HG02981 (cell line): ENCODE measurements at regions not wholly inside any gene's neighbourhood (a gene's known extent, or its start where the extent isn't known, plus 50 kb on each side); places are given as distances from the start of the nearest gene placed in this dataset.
A peak's percentile ranks its signal among the peaks of the same experiment; 100 is the strongest.
"Not testable (repeated sequence)": the region's sequence is repeated elsewhere in the genome, so short reads cannot be mapped to it uniquely, and the experiment has no call there.

Experiments
- ATAC-seq: cut with Tn5 transposase; IDR thresholded peaks from one replicate; pipeline ENCODE4 v1.9.1; 2021; ENCODE audit warnings: mild to moderate bottlenecking, moderate library complexity; ENCODE audit not compliant: unreplicated experiment

GRCh38 chr1:184821658-184822057 is 67.0 kb upstream of the EDEM3 start:
- ATAC-seq = no peak

GRCh38 chr1:184820956-184821355 is 66.3 kb upstream of the EDEM3 start:
- no peak for ATAC-seq

- ATAC-seq = no peak
Measured at GRCh38 chr1:184820218-184820750, 65.6 kb upstream of the EDEM3 start.

GRCh38 chr1:184818646-184819045 is 64.0 kb upstream of the EDEM3 start:
- no peak for ATAC-seq

GRCh38 chr1:184817003-184817402 is 62.3 kb upstream of the EDEM3 start:
- not testable (repeated sequence) for ATAC-seq

GRCh38 chr1:184813528-184814089 is 59.0 kb upstream of the EDEM3 start:
- ATAC-seq = no peak

- ATAC-seq = no peak
Measured at GRCh38 chr1:184811439-184812111, 56.9 kb upstream of the EDEM3 start.

GRCh38 chr1:184810735-184811343 is 56.2 kb upstream of the EDEM3 start:
- ATAC-seq = no peak

GRCh38 chr1:184806296-184806721 is 51.7 kb upstream of the EDEM3 start:
- no peak for ATAC-seq

- peak; percentile 88 for ATAC-seq
Measured at GRCh38 chr1:184805667-184806295, 51.1 kb upstream of the EDEM3 start.
